ENCODE measurements at regions not wholly inside any gene's neighbourhood (a gene's known extent, or its start where the extent isn't known, plus 50 kb on each side); places are given as distances from the start of the nearest gene placed in this dataset.

- TF ChIP-seq RCOR1 (IDR thresholded peaks at IDR 0.05; ENCODE audit: low read length): no peak
- no peak for TF ChIP-seq CTCF (IDR thresholded peaks at IDR 0.05)
- TF ChIP-seq TAF1 (IDR thresholded peaks at IDR 0.05; ENCODE audit: borderline replicate concordance, low read depth, low read length): no peak
- TF ChIP-seq POLR2AphosphoS5 (IDR thresholded peaks at IDR 0.05; ENCODE audit: low read depth, low read length): no peak
- no peak for TF ChIP-seq GABPA (IDR thresholded peaks at IDR 0.05; ENCODE audit: low read depth)
- TF ChIP-seq, protein P1, sequence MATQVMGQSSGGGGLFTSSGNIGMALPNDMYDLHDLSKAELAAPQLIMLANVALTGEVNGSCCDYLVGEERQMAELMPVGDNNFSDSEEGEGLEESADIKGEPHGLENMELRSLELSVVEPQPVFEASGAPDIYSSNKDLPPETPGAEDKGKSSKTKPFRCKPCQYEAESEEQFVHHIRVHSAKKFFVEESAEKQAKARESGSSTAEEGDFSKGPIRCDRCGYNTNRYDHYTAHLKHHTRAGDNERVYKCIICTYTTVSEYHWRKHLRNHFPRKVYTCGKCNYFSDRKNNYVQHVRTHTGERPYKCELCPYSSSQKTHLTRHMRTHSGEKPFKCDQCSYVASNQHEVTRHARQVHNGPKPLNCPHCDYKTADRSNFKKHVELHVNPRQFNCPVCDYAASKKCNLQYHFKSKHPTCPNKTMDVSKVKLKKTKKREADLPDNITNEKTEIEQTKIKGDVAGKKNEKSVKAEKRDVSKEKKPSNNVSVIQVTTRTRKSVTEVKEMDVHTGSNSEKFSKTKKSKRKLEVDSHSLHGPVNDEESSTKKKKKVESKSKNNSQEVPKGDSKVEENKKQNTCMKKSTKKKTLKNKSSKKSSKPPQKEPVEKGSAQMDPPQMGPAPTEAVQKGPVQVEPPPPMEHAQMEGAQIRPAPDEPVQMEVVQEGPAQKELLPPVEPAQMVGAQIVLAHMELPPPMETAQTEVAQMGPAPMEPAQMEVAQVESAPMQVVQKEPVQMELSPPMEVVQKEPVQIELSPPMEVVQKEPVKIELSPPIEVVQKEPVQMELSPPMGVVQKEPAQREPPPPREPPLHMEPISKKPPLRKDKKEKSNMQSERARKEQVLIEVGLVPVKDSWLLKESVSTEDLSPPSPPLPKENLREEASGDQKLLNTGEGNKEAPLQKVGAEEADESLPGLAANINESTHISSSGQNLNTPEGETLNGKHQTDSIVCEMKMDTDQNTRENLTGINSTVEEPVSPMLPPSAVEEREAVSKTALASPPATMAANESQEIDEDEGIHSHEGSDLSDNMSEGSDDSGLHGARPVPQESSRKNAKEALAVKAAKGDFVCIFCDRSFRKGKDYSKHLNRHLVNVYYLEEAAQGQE (IDR thresholded peaks at IDR 0.05; ENCODE audit: low read depth, low read length): no peak
- no peak for TF ChIP-seq ELF1 (IDR thresholded peaks at IDR 0.05)
- no peak for TF ChIP-seq FOXM1 (IDR thresholded peaks at IDR 0.05; ENCODE audit: low read depth)
- no peak for TF ChIP-seq NRF1 (IDR thresholded peaks at IDR 0.05; ENCODE audit: low read depth, low read length)
- TF ChIP-seq MXI1 (IDR thresholded peaks at IDR 0.05; ENCODE audit: low read depth, low read length): no peak
- no peak for TF ChIP-seq FOXJ3 (CRISPR knock-in tag; IDR thresholded peaks at IDR 0.05)
- TF ChIP-seq EZH2phosphoT487 (IDR thresholded peaks at IDR 0.05; ENCODE audit: borderline replicate concordance, low read depth): no peak
- TF ChIP-seq USF1 (IDR thresholded peaks at IDR 0.05; ENCODE audit: borderline replicate concordance, low read depth): no peak
- TF ChIP-seq EP300 (IDR thresholded peaks at IDR 0.05; ENCODE audit: borderline replicate concordance in 1 of 2, low read depth in 1 of 2, low read length in 1 of 2): no peak
Measured at GRCh38 chr2:167697948-167698347, 549.4 kb downstream of the STK39 start.

Measured in SK-N-SH (cell line).